ENCODE measurements at regions not wholly inside any gene's neighbourhood (a gene's known extent, or its start where the extent isn't known, plus 50 kb on each side); places are given as distances from the start of the nearest gene placed in this dataset.

GRCh38 chr3:31004025-31004678 lies 109.7 kb upstream of the GADL1 start:
- DNase-seq (ENCODE audit: low spot score): no peak

DNA sequence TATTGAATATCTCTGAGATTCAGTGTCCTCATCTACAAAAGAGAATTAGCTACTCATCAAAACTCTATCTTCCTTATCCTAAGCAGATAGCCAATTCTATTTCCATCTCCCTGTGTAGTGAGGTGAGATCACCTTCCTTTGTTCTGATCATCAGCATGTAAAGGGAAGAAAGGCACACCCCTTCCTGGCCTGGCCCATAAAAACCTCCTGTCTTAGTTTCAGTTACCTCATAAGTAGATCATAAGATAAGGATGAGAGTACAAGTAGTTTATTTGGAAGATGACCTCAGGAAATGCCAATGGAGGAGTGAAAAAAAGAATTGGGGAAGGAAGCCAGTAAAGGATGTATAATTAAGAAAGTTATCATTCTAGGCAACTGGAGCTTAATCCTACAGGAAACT lies 114.5 kb upstream of the GADL1 start:
- no peak for DNase-seq (ENCODE audit: low spot score)

DNA sequence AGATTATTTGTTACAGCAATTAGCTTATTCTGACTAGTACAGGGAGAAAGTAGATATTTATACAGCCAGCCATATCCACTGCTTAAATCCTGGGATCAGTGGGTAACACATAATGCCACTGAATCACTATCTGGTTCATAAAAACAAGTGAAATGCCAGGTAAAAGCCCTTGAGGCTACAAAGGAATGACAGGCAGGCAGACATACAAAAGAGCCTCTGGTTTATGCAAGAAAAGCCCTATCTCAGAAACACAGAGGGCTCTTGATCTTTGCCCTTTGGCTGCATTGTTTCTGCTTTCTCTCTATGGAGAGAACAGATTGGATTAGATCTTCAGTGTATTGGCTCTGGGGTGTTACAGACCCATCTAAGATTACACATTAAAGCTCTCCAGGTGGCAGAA lies 115.4 kb upstream of the GADL1 start:
- no peak for DNase-seq (ENCODE audit: low spot score)

GRCh38 chr3:31010491-31010890 lies 116.0 kb upstream of the GADL1 start:
- no peak for DNase-seq (ENCODE audit: low spot score)

DNA sequence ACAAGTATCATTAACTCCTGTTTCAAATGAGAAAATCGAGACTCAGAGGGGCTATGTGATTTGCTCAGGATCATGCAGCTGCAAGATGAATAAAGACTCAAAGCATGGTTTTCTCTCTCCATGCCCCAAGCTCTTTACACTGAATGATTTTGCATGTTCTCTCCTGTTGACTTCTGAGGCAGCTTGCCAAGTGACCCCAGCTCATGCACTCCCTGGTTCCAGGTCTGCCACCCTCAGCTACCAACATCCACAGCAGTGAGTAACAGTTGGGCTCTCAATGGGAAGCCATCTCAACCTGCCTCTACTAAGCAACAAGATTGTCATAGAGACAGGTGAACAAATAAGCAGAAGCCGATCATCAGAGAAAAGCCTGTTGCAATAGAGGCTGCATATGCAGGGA lies 116.9 kb upstream of the GADL1 start:
- no peak for DNase-seq (ENCODE audit: low spot score)

DNA sequence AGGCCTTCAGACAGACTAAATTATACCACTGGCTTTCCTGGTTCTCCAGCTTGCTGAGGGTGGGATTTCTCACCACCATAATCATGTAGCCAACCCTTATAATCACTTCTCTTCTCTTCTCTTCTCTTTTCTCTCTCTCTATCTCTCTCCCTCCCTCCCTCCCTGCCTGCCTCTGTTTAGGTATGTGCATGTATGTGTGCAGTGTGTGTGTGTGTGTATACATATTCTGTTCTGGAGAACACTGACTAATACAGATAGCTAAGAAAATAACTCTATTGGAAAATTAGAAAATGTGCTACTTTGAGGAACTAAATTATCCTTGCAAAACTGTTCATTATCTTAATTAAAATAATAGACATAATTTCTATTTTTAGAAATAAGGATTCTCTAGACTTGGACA lies 118.6 kb upstream of the GADL1 start:
- no peak for DNase-seq (ENCODE audit: low spot score)

GRCh38 chr3:31013843-31014242 lies 119.4 kb upstream of the GADL1 start:
- DNase-seq (ENCODE audit: low spot score): no peak

DNA sequence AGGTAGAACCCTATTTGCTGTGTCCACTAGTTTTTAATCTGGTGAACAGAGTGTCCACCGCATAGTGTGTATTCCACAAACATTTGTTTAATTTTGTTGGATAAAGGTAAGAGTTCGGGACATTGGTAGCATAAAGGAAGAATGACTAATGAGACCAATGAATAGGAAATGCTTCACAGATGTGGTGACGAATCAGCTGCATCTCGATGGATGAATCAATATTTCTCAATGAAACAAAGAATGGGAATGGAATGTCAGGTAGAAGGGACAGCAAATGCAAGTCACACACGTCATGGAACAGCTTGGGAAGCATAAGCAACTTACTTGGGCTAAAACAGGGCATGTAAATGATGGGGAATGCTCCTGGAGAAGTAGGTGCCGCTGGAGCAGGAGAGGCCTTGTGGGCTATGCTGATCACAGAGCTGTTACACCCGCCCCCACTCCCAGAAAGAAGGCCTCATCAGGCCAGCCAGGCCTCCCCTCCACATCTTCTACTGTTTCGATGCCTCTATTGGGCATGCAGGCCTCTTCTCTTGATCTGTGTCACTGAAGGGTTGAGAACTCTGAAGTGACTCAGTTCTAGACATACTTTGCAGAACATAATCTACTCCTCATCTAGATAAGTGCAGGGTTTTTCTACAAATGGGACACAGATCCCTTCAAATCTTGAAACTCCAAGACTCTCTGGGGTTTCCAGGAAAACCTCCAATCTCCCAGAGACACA lies 120.0 kb upstream of the GADL1 start:
- DNase-seq (ENCODE audit: low spot score): no peak

- no peak for DNase-seq (ENCODE audit: low spot score)
These were observed 121.7 kb upstream of the GADL1 start for GRCh38 chr3:31016196-31016595.

DNA sequence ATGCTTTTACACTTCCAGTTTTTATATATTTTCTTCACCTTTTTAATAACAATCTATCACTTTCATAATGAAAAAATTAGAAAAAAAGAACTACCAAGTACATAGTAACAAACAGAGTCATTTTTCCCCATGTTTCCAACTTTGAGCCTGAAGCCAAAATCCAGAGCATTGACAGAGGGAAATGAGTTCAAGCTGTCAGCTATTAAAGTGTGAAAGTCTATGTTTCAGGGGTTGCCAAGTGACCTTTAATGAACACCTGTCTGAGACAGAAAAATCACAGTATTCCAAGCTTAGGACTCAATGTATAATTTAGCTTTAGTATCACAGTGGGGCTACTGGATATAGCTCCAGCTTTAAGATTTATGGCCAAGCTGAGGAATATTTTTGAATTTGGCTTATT lies 128.3 kb upstream of the GADL1 start:
- DNase-seq (ENCODE audit: low spot score): no peak

GRCh38 chr3:31025541-31025940 lies 131.1 kb upstream of the GADL1 start:
- no peak for DNase-seq (ENCODE audit: low spot score)

- DNase-seq (ENCODE audit: low spot score): no peak
These were observed 132.8 kb upstream of the GADL1 start for GRCh38 chr3:31027191-31027761.

GRCh38 chr3:31027914-31028313 lies 133.5 kb upstream of the GADL1 start:
- DNase-seq (ENCODE audit: low spot score): no peak

DNA sequence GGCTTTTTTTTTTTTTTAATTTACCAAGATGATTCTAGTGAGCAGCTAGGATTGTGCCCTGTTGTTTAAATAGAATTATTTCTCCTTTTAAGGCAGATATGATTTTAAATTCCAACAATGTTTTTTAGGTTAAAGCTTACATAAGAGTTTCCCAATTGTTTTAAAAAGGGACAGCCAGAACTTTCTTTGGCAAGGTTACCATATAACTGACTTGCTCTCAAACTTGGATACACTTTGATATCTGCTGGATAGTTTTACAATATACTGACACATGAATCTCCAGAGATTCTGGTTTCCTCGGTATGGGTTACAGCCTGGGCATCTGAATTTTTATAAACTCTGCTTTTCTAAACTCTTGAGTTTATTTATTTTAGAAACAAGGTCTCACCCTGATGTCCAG lies 134.3 kb upstream of the GADL1 start:
- DNase-seq (ENCODE audit: low spot score): no peak

- no peak for DNase-seq (ENCODE audit: low spot score)
These were observed 135.2 kb upstream of the GADL1 start for GRCh38 chr3:31029706-31030105.

DNA sequence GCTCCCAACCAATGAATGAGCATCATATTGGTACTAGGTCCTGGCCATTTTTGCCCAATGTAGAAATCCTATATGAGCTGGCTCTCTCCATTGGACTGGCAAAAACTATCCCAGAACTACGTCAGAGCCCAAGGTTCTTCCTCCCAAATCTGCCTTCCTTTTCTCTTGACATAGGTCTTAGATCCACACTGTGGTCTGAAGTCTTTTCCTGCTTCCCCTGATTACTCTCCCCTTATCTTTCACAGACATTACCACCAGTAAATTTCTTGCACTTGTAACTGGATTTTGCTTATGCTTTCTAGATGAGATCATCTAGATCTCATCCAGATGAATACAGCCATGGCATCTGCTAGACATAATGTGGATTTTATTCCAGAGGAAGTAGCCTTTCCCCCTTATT lies 141.2 kb upstream of the GADL1 start:
- DNase-seq (ENCODE audit: low spot score): no peak

DNA sequence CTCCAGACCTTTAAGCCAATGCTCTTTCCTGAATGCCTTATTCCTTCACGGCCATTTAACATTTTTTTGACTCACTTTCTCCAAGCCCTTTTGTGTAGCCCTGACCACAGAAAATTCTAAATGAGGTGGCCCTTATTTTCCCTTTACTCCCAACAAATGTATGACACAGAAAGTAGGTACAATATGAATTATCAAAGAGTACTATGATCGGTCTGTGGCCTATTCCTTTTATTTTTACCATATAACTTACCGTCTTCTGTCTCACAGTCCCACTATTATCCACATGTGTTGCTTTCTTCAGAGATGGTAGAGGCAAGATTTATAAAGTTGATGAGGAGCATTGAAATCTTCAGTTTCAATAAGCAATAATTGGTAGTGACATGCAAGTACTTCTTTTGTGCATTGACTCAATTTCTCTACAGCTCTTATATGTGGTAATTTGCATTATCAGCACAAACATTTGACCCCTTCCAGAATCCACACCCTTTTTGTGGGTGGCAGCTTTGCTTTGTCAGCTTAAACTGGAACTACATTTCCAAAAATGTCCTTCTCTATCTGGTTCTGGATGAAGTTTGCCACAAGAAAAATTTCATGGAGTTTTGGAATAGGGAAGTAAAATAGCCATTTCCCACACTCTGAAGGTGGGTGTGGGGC lies 143.8 kb upstream of the GADL1 start:
- DNase-seq (ENCODE audit: low spot score): no peak

DNA sequence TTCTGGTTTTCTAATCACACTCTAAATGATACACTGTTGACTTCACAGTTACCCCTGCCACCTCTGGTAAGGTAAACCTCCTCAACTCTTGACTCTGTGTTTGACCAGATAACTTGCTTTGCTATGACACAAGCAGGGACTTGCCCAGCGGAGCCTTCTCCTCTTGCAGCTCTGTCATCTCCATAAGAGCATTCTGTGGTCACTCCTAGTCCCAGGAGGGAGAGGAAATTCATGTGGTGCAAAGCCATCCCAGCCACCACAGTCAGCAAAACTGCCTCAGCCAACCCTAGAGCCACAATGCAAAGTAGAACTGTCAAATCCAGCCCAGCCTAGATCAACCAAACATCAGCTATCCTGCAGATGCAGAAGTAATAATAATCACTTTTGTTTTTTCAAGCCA lies 144.7 kb upstream of the GADL1 start:
- DNase-seq (ENCODE audit: low spot score): no peak

GRCh38 chr3:31041161-31041978 lies 146.9 kb upstream of the GADL1 start:
- no peak for DNase-seq (ENCODE audit: low spot score)

- DNase-seq (ENCODE audit: low spot score): no peak
These were observed 148.8 kb upstream of the GADL1 start for GRCh38 chr3:31043184-31043819.

DNA sequence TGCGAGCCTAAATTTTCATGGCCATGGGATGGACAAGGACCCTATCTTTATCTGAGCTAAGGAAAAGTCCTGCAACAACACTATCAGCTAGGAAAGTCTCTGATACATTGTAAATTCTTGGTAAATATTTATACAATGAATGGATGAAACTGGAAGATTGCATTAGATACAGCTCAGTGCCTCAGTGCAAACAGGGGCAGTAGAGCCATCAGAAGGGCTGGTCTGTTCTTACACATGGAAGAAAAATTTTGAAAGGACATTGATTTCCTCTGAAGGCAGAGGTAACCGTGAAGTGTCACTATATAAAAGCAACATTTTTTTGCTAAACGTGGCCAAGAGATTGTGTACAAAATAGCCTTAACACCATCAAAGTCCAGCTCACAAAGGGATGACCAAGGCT lies 153.2 kb upstream of the GADL1 start:
- no peak for DNase-seq (ENCODE audit: low spot score)

DNA sequence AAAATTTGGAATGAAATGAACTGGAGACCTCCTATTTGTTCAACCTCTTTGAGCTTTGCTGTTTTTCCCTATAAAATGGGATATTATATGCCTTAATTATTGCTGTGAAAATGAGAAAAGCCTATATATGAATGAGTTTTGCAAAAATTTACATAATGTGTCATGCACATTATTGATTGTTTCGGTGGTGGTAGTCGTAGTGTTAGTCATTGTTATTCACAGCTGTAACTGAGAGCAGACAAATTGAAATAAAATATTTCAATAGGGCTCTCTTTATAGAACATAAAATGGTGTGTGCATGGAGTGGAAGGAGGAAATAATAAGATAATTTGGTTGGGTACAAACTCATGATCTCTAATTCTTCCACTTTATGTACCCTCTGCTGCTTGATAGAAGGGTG lies 153.7 kb upstream of the GADL1 start:
- no peak for DNase-seq (ENCODE audit: low spot score)

Measured in CD4-positive, alpha-beta T cell treated with Interleukin-6 at 100 ng/mL for 8 hours (primary cell).